SH-SY5Y (cell line): ENCODE measurements at regions not wholly inside any gene's neighbourhood (a gene's known extent, or its start where the extent isn't known, plus 50 kb on each side); places are given as distances from the start of the nearest gene placed in this dataset.

ENCODE experiments used
- GATA2 ChIP-seq: IDR thresholded peaks from 2 replicates; pipeline ENCODE4 v1.6.1; 2011; ENCODE audit warnings: mild to moderate bottlenecking, low read depth, low read length
- GATA3 ChIP-seq: IDR thresholded peaks from 2 replicates; pipeline ENCODE4 v1.6.1; 2011; ENCODE audit warnings: low read depth, mild to moderate bottlenecking, low read length, moderate library complexity

GRCh38 chr14:106228541-106229158 lies 702.3 kb downstream of the TMEM121 start:
- no peak for TF ChIP-seq GATA2
- no peak for TF ChIP-seq GATA3
